Neutrophil (primary cell): ENCODE measurements at regions not wholly inside any gene's neighbourhood (a gene's known extent, or its start where the extent isn't known, plus 50 kb on each side); places are given as distances from the start of the nearest gene placed in this dataset.

Source experiments
- H3K27ac ChIP-seq: fragments of 200-600 bp; sonication (generic); 2 replicates; pipeline ENCODE4 v1.5.1; 2016; ENCODE audit warnings: mild to moderate bottlenecking, moderate library complexity
- H3K27me3 ChIP-seq: fragments of 200-600 bp; sonication (generic); 2 replicates; pipeline ENCODE4 v1.6.0; 2016; ENCODE audit warnings: mild to moderate bottlenecking
- H3K36me3 ChIP-seq: fragments of 200-600 bp; sonication (generic); 2 replicates; pipeline ENCODE4 v1.5.1; 2017
- H3K4me1 ChIP-seq, 2 experiments: fragments of 200-600 bp in 1 of 2; sonication (generic) in 1 of 2; 1 replicate in 1 of 2; 2 replicates in 1 of 2; pipeline versions ENCODE4 v1.5.1 to v1.6.1; 2013 to 2016; ENCODE audit warnings: low read depth in 1 of 2, low read length in 1 of 2, mild to moderate bottlenecking in 1 of 2, moderate library complexity in 1 of 2; ENCODE audit not compliant: control insufficient read depth in 1 of 2, insufficient read depth in 1 of 2
- H3K4me3 ChIP-seq, 2 experiments: fragments of 200-600 bp in 1 of 2; sonication (generic) in 1 of 2; 1 replicate in 1 of 2; 2 replicates in 1 of 2; pipeline ENCODE4 v1.5.1; 2013 to 2016; ENCODE audit warnings: low read depth in 1 of 2, low read length in 1 of 2, mild to moderate bottlenecking in 1 of 2, moderate library complexity in 1 of 2
- H3K9me3 ChIP-seq: fragments of 200-600 bp; sonication (generic); 2 replicates; pipeline ENCODE4 v1.5.1; 2016
- CTCF ChIP-seq: fragments of 200-600 bp; sonication (generic); IDR thresholded peaks from 2 replicates; pipeline ENCODE4 v1.5.1; 2016; ENCODE audit warnings: antibody characterized with exemption

GRCh38 chr1:194047206-194047605 lies 860.8 kb upstream of the B3GALT2 start:
- Histone ChIP-seq H3K4me3 (no peak overlapping the region), H3K27ac (no peak overlapping the region), H3K27me3 (no peaks in the 10 kb centered on the region), H3K4me1 (peaks cover 6 to 15% of the 10 kb centered on the region in 2 experiments), H3K36me3 (no peaks in the 10 kb centered on the region), H3K9me3 (no peaks in the 10 kb centered on the region)
- no peak for TF ChIP-seq CTCF

GRCh38 chr1:194045416-194045815 lies 859.0 kb upstream of the B3GALT2 start:
- no peaks in the 10 kb centered on the region for H3K27me3 ChIP-seq
- H3K27ac ChIP-seq = no peak overlapping the region
- no peaks in the 10 kb centered on the region for H3K9me3 ChIP-seq
- H3K4me3 ChIP-seq = no peak overlapping the region
- peaks cover 6 to 12% of the 10 kb centered on the region in 2 experiments for H3K4me1 ChIP-seq
- TF ChIP-seq CTCF = no peak
- no peaks in the 10 kb centered on the region for H3K36me3 ChIP-seq

- Histone ChIP-seq H3K4me3 (no peak overlapping the region), H3K27ac (no peak overlapping the region), H3K27me3 (no peaks in the 10 kb centered on the region), H3K4me1 (peaks cover 6 to 7% of the 10 kb centered on the region in 2 experiments), H3K36me3 (no peaks in the 10 kb centered on the region), H3K9me3 (no peaks in the 10 kb centered on the region)
- no peak for TF ChIP-seq CTCF
Measured at GRCh38 chr1:194044892-194045291, 858.5 kb upstream of the B3GALT2 start.

GRCh38 chr1:194043984-194044755 lies 857.8 kb upstream of the B3GALT2 start:
- no peaks in the 10 kb centered on the region for H3K9me3 ChIP-seq
- H3K27ac ChIP-seq = no peak overlapping the region
- H3K4me3 ChIP-seq = no peak overlapping the region
- no peaks in the 10 kb centered on the region for H3K27me3 ChIP-seq
- H3K4me1 ChIP-seq = peaks cover 0 to under 1% of the 10 kb centered on the region in 2 experiments
- TF ChIP-seq CTCF = no peak
- H3K36me3 ChIP-seq = no peaks in the 10 kb centered on the region

- Histone ChIP-seq H3K27me3 (no peaks in the 10 kb centered on the region), H3K36me3 (no peaks in the 10 kb centered on the region), H3K27ac (no peak overlapping the region), H3K9me3 (no peaks in the 10 kb centered on the region), H3K4me3 (no peak overlapping the region), H3K4me1 (no peaks in the 10 kb centered on the region)
- no peak for TF ChIP-seq CTCF
Measured at GRCh38 chr1:194042736-194043135, 856.3 kb upstream of the B3GALT2 start.
